H1 (cell line): ENCODE measurements at regions not wholly inside any gene's neighbourhood (a gene's known extent, or its start where the extent isn't known, plus 50 kb on each side); places are given as distances from the start of the nearest gene placed in this dataset.

Experiments used
- CBX8 ChIP-seq: fragments of 300-800, 300-1000 bp; sonication (generic); IDR thresholded peaks from 2 replicates; pipeline ENCODE4 v1.7.1; 2016; ENCODE audit warnings: low read depth, low read length, borderline replicate concordance
- CHD2 ChIP-seq: IDR thresholded peaks from 2 replicates; pipeline ENCODE4 v1.6.1; 2012; ENCODE audit warnings: low read length, improper control_type of control experiment
- FOSL1 ChIP-seq: IDR thresholded peaks from 2 replicates; pipeline ENCODE4 v1.6.1; 2011; ENCODE audit warnings: mild to moderate bottlenecking, low read depth, low read length, moderate library complexity; ENCODE audit not compliant: insufficient read depth
- MAFK ChIP-seq: IDR thresholded peaks from 2 replicates; pipeline ENCODE4 v1.6.1; 2012; ENCODE audit warnings: low read depth, mild to moderate bottlenecking, improper control_type of control experiment, low read length
- SAP30 ChIP-seq: fragments of 300-600 bp; sonication (generic); IDR thresholded peaks from 2 replicates; pipeline ENCODE4 v1.7.1; 2012; ENCODE audit warnings: low read length, moderate library complexity, mild to moderate bottlenecking, inconsistent platforms; ENCODE audit not compliant: insufficient read depth, insufficient replicate concordance

- TF ChIP-seq SAP30, result no peak
- TF ChIP-seq CBX8, result no peak
- TF ChIP-seq CHD2, result no peak
- no peak for TF ChIP-seq FOSL1
- no peak for TF ChIP-seq MAFK
- TF ChIP-seq, all 59 proteins: peak for 0
These were observed 92.0 kb downstream of the C13orf42 start (continued) for GRCh38 chr13:51019026-51019425.
